ENCODE measurements at regions not wholly inside any gene's neighbourhood (a gene's known extent, or its start where the extent isn't known, plus 50 kb on each side); places are given as distances from the start of the nearest gene placed in this dataset.

DNA sequence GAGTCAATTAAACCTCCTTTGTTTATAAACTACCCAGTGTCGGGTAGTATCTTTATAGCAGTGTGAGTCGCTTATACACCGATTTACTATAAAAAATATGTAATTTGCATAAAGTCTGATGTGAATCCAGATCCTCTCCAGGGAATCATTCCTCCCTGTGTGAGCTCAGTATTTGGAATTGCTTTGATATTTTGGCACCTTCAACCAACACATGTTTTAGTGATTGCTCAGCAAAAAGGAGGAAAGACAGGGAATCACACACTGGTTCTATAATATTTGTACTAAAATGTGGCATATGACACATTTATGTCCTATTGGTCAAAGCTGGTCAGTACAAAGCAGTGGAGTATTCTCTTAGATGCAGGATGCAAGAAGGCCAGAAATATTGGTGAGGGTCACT is 703.9 kb upstream of the ATXN7L3B start (continued):
- TF ChIP-seq CTCF (IDR thresholded peaks at IDR 0.05; ENCODE audit: control extremely low read depth in 1 of 3, insufficient read depth in 1 of 3, low read depth in 1 of 3, low read length in 3 of 3), result no peak
- no peak for TF ChIP-seq TBP (IDR thresholded peaks at IDR 0.05; ENCODE audit: low read depth, low read length)
- TF ChIP-seq NRF1 (IDR thresholded peaks at IDR 0.05; ENCODE audit: low read depth, low read length), result no peak

All from H1 (cell line).